Mesothelial cell of epicardium (in vitro differentiated cells): ENCODE measurements at regions not wholly inside any gene's neighbourhood (a gene's known extent, or its start where the extent isn't known, plus 50 kb on each side); places are given as distances from the start of the nearest gene placed in this dataset.

ENCODE experiments used
- DNase-seq, 2 experiments: peaks; one replicate each; pipeline ENCODE4 v3.0.0; 2021; ENCODE audit warnings: low spot score in 2 of 2; ENCODE audit not compliant: unreplicated experiment in 2 of 2
- H3K27ac Mint-ChIP-seq: 2 replicates; pipeline ENCODE4 v1.8.0; 2021; ENCODE audit warnings: mixed read lengths
- H3K27me3 Mint-ChIP-seq: 2 replicates; pipeline ENCODE4 v1.8.0; 2021; ENCODE audit warnings: low read depth, mixed read lengths
- H3K36me3 Mint-ChIP-seq: 2 replicates; pipeline ENCODE4 v1.8.0; 2021; ENCODE audit warnings: mixed read lengths
- H3K4me1 Mint-ChIP-seq: 2 replicates; pipeline ENCODE4 v1.8.0; 2021; ENCODE audit warnings: mixed read lengths
- H3K4me3 Mint-ChIP-seq: 2 replicates; pipeline ENCODE4 v1.8.0; 2021; ENCODE audit warnings: mild to moderate bottlenecking, moderate library complexity, mixed read lengths
- H3K9me3 Mint-ChIP-seq: 2 replicates; pipeline ENCODE4 v1.8.0; 2021; ENCODE audit warnings: mixed read lengths
- CTCF ChIP-seq: fragments of 200-600 bp; sonication (generic); IDR thresholded peaks from one replicate; pipeline ENCODE4 v1.5.0; 2021; ENCODE audit warnings: antibody characterized with exemption; ENCODE audit not compliant: unreplicated experiment

- no peak for TF ChIP-seq CTCF
- no peak overlapping the region for H3K27ac Mint-ChIP-seq
- H3K4me1 Mint-ChIP-seq: no peaks in the 10 kb centered on the region
- H3K36me3 Mint-ChIP-seq: no peaks in the 10 kb centered on the region
- no peaks in the 10 kb centered on the region for H3K9me3 Mint-ChIP-seq
- H3K4me3 Mint-ChIP-seq: no peak overlapping the region
- DNase-seq: no peak
- H3K27me3 Mint-ChIP-seq: peaks cover 7% of the 10 kb centered on the region
Observed at GRCh38 chr3:35070088-35070487, 569.2 kb upstream of the ARPP21 start.

GRCh38 chr3:35071772-35072171 is 567.6 kb upstream of the ARPP21 start:
- Mint-ChIP-seq H3K27ac (no peak overlapping the region), H3K9me3 (no peaks in the 10 kb centered on the region), H3K27me3 (peaks cover 12% of the 10 kb centered on the region), H3K4me3 (no peak overlapping the region), H3K4me1 (no peaks in the 10 kb centered on the region), H3K36me3 (no peaks in the 10 kb centered on the region)
- TF ChIP-seq CTCF: no peak
- no peak for DNase-seq

GRCh38 chr3:35078780-35079179 is 560.5 kb upstream of the ARPP21 start:
- DNase-seq: no peak
- TF ChIP-seq CTCF: no peak
- H3K27me3 Mint-ChIP-seq: peaks cover 7% of the 10 kb centered on the region
- H3K4me3 Mint-ChIP-seq: no peak overlapping the region
- H3K27ac Mint-ChIP-seq: no peak overlapping the region
- no peaks in the 10 kb centered on the region for H3K36me3 Mint-ChIP-seq
- H3K9me3 Mint-ChIP-seq: no peaks in the 10 kb centered on the region
- H3K4me1 Mint-ChIP-seq: no peaks in the 10 kb centered on the region

- no peak for DNase-seq
- H3K4me1 Mint-ChIP-seq: no peaks in the 10 kb centered on the region
Observed at GRCh38 chr3:35079403-35079802, 559.9 kb upstream of the ARPP21 start.

GRCh38 chr3:35081899-35082298 is 557.4 kb upstream of the ARPP21 start:
- Mint-ChIP-seq H3K9me3 (peaks cover 5% of the 10 kb centered on the region), H3K4me1 (no peaks in the 10 kb centered on the region), H3K4me3 (no peak overlapping the region), H3K27ac (no peak overlapping the region), H3K36me3 (no peaks in the 10 kb centered on the region), H3K27me3 (peaks cover under 1% of the 10 kb centered on the region)
- TF ChIP-seq CTCF: no peak
- DNase-seq: no peak

More at GRCh38 chr3:35079403-35079802, 559.9 kb upstream of the ARPP21 start:
- H3K27me3 Mint-ChIP-seq: peaks cover 7% of the 10 kb centered on the region
- H3K36me3 Mint-ChIP-seq: no peaks in the 10 kb centered on the region
- H3K9me3 Mint-ChIP-seq: no peaks in the 10 kb centered on the region
- H3K27ac Mint-ChIP-seq: no peak overlapping the region
- no peak overlapping the region for H3K4me3 Mint-ChIP-seq
- TF ChIP-seq CTCF: no peak

DNA sequence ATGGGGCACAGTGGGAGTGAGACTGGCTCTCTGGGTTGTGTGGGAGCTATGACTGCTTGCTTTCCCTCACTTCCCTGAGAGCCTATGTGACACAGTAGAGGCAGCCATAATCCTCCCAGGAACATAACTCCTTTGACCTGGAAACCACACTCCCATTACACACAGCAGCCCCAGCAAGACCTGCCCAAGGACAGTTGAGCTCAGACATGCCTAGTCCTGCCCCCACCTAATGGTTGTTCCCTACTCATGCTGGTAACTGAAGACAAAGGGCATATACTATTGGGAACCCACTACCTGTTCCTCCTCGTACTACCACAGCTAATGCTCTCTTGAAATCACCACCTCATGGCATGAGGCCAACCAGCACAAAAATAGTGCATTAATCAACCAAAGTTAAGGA is 550.4 kb upstream of the ARPP21 start:
- TF ChIP-seq CTCF: no peak
- Mint-ChIP-seq H3K36me3 (no peaks in the 10 kb centered on the region), H3K9me3 (peaks cover 52% of the 10 kb centered on the region), H3K27me3 (no peaks in the 10 kb centered on the region), H3K4me3 (no peak overlapping the region), H3K4me1 (no peaks in the 10 kb centered on the region), H3K27ac (no peak overlapping the region)
- no peak for DNase-seq
